Fibroblast of peridontal ligament (primary cell): ENCODE measurements at regions not wholly inside any gene's neighbourhood (a gene's known extent, or its start where the extent isn't known, plus 50 kb on each side); places are given as distances from the start of the nearest gene placed in this dataset.

Source experiments
- DNase-seq: peaks from one replicate; pipeline ENCODE4 v3.0.0-alpha.2; 2010; ENCODE audit errors: extremely low read depth

GRCh38 chr4:155616117-155616516, 50.5 kb upstream of the GUCY1A1 start:
- no peak for DNase-seq

- DNase-seq: no peak
These were observed 51.4 kb upstream of the GUCY1A1 start for GRCh38 chr4:155615081-155615887.

GRCh38 chr4:155614111-155614762, 52.4 kb upstream of the GUCY1A1 start:
- DNase-seq: peak; percentile 35

GRCh38 chr4:155612074-155612473, 54.6 kb upstream of the GUCY1A1 start:
- DNase-seq: no peak

GRCh38 chr4:155611501-155611900, 55.1 kb upstream of the GUCY1A1 start:
- DNase-seq: no peak

- DNase-seq: no peak
These were observed 56.5 kb upstream of the GUCY1A1 start for GRCh38 chr4:155610143-155610542.

- no peak for DNase-seq
These were observed 57.1 kb upstream of the GUCY1A1 start for GRCh38 chr4:155609455-155610059.

GRCh38 chr4:155608225-155608885, 58.3 kb upstream of the GUCY1A1 start:
- peak; percentile 48 for DNase-seq

GRCh38 chr4:155607481-155607880, 59.2 kb upstream of the GUCY1A1 start:
- DNase-seq: no peak

GRCh38 chr4:155604718-155605626, 61.7 kb upstream of the GUCY1A1 start:
- peak; percentile 98 for DNase-seq

- DNase-seq: no peak
These were observed 63.2 kb upstream of the GUCY1A1 start for GRCh38 chr4:155603360-155603891.

GRCh38 chr4:155602351-155603140, 64.1 kb upstream of the GUCY1A1 start:
- peak; percentile 35 for DNase-seq

GRCh38 chr4:155600244-155600643, 66.4 kb upstream of the GUCY1A1 start:
- no peak for DNase-seq

- no peak for DNase-seq
These were observed 67.1 kb upstream of the GUCY1A1 start for GRCh38 chr4:155599596-155599995.

- DNase-seq: no peak
These were observed 67.6 kb upstream of the GUCY1A1 start for GRCh38 chr4:155599085-155599484.

GRCh38 chr4:155597933-155598451, 68.7 kb upstream of the GUCY1A1 start:
- DNase-seq: no peak

GRCh38 chr4:155597281-155597680, 69.4 kb upstream of the GUCY1A1 start:
- DNase-seq: no peak

- no peak for DNase-seq
These were observed 72.9 kb upstream of the GUCY1A1 start for GRCh38 chr4:155593793-155594192.

- DNase-seq: no peak
These were observed 73.7 kb upstream of the GUCY1A1 start for GRCh38 chr4:155592938-155593297.
